Activated B cell treated with CpG ODN at 0.5 μM for 24 hours (primary cell): ENCODE measurements at regions not wholly inside any gene's neighbourhood (a gene's known extent, or its start where the extent isn't known, plus 50 kb on each side); places are given as distances from the start of the nearest gene placed in this dataset.

ENCODE experiments used
- ATAC-seq: fragments of 200-7000 bp; cut with Tn5 transposase; one replicate; pipeline ENCODE4 v1.10.0; 2021; ENCODE audit warnings: low read depth, mild to moderate bottlenecking, moderate library complexity
- CTCF ChIA-PET: fragments of 350-600 bp; sonication (Branson Sonifier 250); formaldehyde crosslinking; loops from one replicate; lab custom pipeline; 2021; ENCODE audit warnings: antibody characterized with exemption; lab: Charles Lee
- POLR2A ChIA-PET: fragments of 350-600 bp; sonication (Branson Sonifier 250); formaldehyde crosslinking; loops from one replicate; lab custom pipeline; 2021; ENCODE audit warnings: antibody characterized with exemption; lab: Charles Lee
- DNase-seq: peaks from one replicate; pipeline ENCODE4 v3.0.0; 2022
- H3K27ac Mint-ChIP-seq: one replicate; pipeline ENCODE4 v1.8.0; 2020; ENCODE audit warnings: mixed read lengths
- H3K27me3 Mint-ChIP-seq: one replicate; pipeline ENCODE4 v1.8.0; 2021; ENCODE audit warnings: mixed read lengths
- H3K36me3 Mint-ChIP-seq: one replicate; pipeline ENCODE4 v1.8.0; 2021; ENCODE audit warnings: low read depth, mixed read lengths
- H3K4me1 Mint-ChIP-seq: one replicate; pipeline ENCODE4 v1.8.0; 2021; ENCODE audit warnings: mixed read lengths
- H3K4me3 Mint-ChIP-seq: one replicate; pipeline ENCODE4 v1.8.0; 2020; ENCODE audit warnings: mild to moderate bottlenecking, mixed read lengths
- H3K9me3 Mint-ChIP-seq: one replicate; pipeline ENCODE4 v1.8.0; 2020; ENCODE audit warnings: mixed read lengths
- intact Hi-C: fragments of 100-400 bp; cut with micrococcal nuclease; formaldehyde crosslinking; loops from one replicate; pipeline ENCODE4 v1.15.1; 2024
- TF ChIP-seq, protein P1 (sequence below): fragments of 200-600 bp; IDR thresholded peaks from one replicate; pipeline ENCODE4 v1.8.0; 2022; ENCODE audit warnings: antibody characterized with exemption, mild to moderate bottlenecking

DNA sequence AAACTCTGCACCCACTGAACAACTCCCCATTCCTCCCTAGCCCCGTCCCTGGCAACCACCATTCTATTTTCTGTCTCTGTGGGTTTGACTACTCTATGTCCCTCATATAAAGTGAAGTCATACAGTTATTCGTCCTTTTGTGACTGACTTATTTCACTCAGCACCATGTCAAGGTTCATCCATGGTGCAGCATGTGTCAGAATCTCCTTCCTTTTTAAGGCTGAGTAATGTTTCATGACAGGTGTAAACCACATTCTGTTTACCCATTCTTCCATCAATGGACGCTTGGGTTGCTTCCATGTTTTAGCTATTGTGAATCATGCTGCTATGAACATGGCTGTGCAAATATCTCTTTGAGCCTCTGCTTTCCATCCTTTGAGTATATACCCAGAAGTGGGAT is 192.3 kb upstream of the NSMCE3 start:
- H3K36me3 Mint-ChIP-seq: no peaks in the 10 kb centered on the region
- CTCF ChIA-PET: no interaction called here
- H3K9me3 Mint-ChIP-seq: no peaks in the 10 kb centered on the region
- H3K27me3 Mint-ChIP-seq: no peaks in the 10 kb centered on the region
- no peaks in the 10 kb centered on the region for H3K4me1 Mint-ChIP-seq
- ATAC-seq: no peak
- POLR2A ChIA-PET: no interaction called here
- intact Hi-C loops: no loop called here
- TF ChIP-seq, protein P1, sequence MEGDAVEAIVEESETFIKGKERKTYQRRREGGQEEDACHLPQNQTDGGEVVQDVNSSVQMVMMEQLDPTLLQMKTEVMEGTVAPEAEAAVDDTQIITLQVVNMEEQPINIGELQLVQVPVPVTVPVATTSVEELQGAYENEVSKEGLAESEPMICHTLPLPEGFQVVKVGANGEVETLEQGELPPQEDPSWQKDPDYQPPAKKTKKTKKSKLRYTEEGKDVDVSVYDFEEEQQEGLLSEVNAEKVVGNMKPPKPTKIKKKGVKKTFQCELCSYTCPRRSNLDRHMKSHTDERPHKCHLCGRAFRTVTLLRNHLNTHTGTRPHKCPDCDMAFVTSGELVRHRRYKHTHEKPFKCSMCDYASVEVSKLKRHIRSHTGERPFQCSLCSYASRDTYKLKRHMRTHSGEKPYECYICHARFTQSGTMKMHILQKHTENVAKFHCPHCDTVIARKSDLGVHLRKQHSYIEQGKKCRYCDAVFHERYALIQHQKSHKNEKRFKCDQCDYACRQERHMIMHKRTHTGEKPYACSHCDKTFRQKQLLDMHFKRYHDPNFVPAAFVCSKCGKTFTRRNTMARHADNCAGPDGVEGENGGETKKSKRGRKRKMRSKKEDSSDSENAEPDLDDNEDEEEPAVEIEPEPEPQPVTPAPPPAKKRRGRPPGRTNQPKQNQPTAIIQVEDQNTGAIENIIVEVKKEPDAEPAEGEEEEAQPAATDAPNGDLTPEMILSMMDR: no peak
- no peak overlapping the region for H3K27ac Mint-ChIP-seq
- no peak for DNase-seq
- H3K4me3 Mint-ChIP-seq: no peak overlapping the region

DNA sequence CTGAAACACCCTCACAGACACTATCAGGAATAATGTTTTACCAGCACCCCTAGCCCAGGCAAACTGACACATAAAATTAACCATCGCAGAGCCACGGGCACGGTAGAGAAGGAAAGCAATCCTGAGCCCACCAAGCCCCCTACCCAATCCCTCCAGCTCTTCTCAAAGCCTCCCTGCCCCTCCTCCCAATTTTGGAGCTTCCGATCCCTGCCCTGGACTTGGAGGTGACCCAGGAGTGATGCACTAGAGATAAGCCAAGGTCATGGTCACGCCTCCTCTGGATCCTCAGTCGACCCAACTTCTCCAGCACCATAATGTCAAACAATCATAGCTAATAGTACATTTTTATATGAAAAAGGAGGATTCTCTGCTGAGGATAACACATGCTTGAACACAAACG is 188.7 kb upstream of the NSMCE3 start:
- H3K4me3 Mint-ChIP-seq: no peak overlapping the region
- ATAC-seq (no peak), DNase-seq (no peak)
- H3K9me3 Mint-ChIP-seq: no peaks in the 10 kb centered on the region
- no peak overlapping the region for H3K27ac Mint-ChIP-seq
- no peaks in the 10 kb centered on the region for H3K4me1 Mint-ChIP-seq
- ChIA-PET CTCF (no interaction called here), POLR2A (no interaction called here)
- intact Hi-C loops: no loop called here
- no peaks in the 10 kb centered on the region for H3K36me3 Mint-ChIP-seq
- TF ChIP-seq, protein P1: no peak
- no peaks in the 10 kb centered on the region for H3K27me3 Mint-ChIP-seq

DNA sequence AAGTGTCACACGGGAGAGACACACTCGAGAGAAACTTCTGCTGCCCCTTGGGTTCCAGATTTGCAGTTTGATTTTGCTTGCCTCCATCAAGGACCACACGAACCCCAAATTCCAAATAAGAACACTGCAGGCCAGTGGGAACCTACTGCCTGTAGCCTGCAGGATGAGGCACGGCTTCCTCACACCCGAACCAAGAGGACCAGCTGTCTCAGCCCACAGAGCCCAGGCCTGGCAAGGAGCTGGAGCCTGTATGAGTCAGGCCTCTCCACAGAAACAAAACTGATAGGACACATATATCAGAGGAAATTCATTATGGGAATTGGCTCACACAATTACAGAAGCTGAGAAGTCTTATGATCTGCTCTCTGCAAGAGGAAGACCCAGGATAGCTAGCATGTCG is 188.1 kb upstream of the NSMCE3 start:
- Mint-ChIP-seq H3K27ac (no peak overlapping the region), H3K27me3 (no peaks in the 10 kb centered on the region), H3K4me3 (no peak overlapping the region), H3K9me3 (no peaks in the 10 kb centered on the region), H3K36me3 (no peaks in the 10 kb centered on the region), H3K4me1 (no peaks in the 10 kb centered on the region)
- ChIA-PET CTCF (no interaction called here), POLR2A (no interaction called here)
- DNase-seq (no peak), ATAC-seq (no peak)
- intact Hi-C loops: no loop called here
- TF ChIP-seq, protein P1: no peak

DNA sequence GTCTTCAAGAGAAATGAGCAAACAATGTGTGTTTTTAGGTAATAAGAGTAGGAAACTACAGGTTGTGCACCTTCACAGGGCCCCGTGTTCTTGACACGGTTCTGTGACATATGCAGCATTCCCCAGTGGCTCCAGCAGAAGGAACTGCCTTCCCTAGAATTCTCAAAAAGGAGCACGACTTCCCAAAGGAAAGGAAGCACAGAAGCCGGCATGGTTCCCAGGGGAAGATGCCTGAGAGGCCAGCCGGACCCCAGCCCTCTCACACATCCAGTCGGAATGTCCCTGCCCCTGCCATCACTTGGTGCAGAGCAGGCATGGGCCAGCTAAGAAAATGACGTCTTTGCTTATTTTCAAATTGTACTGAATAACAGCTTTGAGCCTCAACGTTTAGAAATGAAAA is 187.3 kb upstream of the NSMCE3 start:
- H3K9me3 Mint-ChIP-seq: no peaks in the 10 kb centered on the region
- CTCF ChIA-PET: no interaction called here
- TF ChIP-seq, protein P1: no peak
- POLR2A ChIA-PET: no interaction called here
- no peak overlapping the region for H3K4me3 Mint-ChIP-seq
- H3K27ac Mint-ChIP-seq: no peak overlapping the region
- ATAC-seq (no peak), DNase-seq (no peak)
- no peaks in the 10 kb centered on the region for H3K36me3 Mint-ChIP-seq
- H3K27me3 Mint-ChIP-seq: no peaks in the 10 kb centered on the region
- H3K4me1 Mint-ChIP-seq: no peaks in the 10 kb centered on the region
- intact Hi-C loops: no loop called here

GRCh38 chr15:29456255-29456654 is 186.6 kb upstream of the NSMCE3 start:
- Mint-ChIP-seq H3K36me3 (no peaks in the 10 kb centered on the region), H3K27ac (no peak overlapping the region), H3K9me3 (no peaks in the 10 kb centered on the region), H3K27me3 (peaks cover under 1% of the 10 kb centered on the region), H3K4me1 (no peaks in the 10 kb centered on the region), H3K4me3 (no peak overlapping the region)
- CTCF ChIA-PET: no interaction called here
- DNase-seq (no peak), ATAC-seq (no peak)
- intact Hi-C loops: no loop called here
- POLR2A ChIA-PET: no interaction called here
- TF ChIP-seq, protein P1: no peak
